ENCODE measurements at regions not wholly inside any gene's neighbourhood (a gene's known extent, or its start where the extent isn't known, plus 50 kb on each side); places are given as distances from the start of the nearest gene placed in this dataset.

DNA sequence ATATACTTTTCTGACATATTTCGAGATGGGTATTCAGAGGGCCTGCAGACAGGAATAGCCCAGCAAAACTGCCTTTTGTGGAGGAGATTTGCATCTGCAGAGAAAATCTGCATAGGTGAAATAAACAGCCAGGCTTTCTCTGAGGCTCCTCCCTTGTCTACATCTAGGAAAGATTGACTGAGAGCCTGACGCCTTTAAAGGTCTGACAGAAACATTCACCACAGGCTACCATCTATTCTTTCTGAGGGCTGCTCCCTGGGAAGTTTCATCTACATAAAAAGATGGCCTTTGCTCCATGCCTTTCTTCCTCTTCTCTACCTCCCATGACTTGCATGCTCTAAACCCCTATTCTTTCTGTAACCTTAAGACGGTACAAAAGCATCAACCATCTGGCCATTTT is 55.0 kb upstream of the AP1S2 start:
- no peak for TF ChIP-seq CTCF (IDR thresholded peaks at IDR 0.05; ENCODE audit: insufficient read depth, missing control alignments)
- FAIRE-seq: no peak
- DNase-seq (ENCODE audit: insufficient read length, low spot score): no peak

DNA sequence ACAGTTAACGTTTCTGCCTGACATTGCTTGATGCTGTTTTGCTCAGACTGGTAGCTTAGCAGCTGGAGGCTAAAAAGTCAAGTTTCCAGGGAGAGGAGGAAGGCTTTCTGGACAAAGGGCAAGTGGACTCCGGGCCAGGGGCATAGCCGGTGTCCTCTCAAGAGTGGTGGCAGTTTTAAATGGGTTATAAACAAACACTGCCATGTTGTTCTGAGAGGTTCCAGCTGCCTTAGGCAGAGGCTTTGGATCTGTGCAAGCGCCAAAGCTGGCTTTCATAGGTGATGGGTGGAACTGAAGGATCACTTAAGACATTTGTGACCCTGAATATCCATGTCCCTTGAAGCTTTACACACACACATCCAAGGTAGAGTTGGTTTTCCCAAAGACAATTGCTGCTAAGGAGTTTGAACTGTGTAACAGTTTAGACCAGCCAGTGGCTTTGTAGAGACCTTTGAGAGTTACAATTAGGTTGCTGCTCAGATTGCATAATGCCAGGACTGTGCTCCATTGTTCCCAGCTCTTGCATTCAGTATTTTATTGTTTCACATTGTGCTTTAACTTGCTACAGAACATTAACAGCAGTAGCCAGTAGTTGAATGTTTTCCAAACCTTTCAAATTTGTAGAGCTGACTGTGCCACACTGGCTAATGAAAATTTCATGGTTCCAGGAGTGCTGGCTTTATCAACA is 54.1 kb upstream of the AP1S2 start:
- no peak for FAIRE-seq
- TF ChIP-seq CTCF (IDR thresholded peaks at IDR 0.05; ENCODE audit: insufficient read depth, missing control alignments): no peak
- DNase-seq (ENCODE audit: insufficient read length, low spot score): no peak

DNA sequence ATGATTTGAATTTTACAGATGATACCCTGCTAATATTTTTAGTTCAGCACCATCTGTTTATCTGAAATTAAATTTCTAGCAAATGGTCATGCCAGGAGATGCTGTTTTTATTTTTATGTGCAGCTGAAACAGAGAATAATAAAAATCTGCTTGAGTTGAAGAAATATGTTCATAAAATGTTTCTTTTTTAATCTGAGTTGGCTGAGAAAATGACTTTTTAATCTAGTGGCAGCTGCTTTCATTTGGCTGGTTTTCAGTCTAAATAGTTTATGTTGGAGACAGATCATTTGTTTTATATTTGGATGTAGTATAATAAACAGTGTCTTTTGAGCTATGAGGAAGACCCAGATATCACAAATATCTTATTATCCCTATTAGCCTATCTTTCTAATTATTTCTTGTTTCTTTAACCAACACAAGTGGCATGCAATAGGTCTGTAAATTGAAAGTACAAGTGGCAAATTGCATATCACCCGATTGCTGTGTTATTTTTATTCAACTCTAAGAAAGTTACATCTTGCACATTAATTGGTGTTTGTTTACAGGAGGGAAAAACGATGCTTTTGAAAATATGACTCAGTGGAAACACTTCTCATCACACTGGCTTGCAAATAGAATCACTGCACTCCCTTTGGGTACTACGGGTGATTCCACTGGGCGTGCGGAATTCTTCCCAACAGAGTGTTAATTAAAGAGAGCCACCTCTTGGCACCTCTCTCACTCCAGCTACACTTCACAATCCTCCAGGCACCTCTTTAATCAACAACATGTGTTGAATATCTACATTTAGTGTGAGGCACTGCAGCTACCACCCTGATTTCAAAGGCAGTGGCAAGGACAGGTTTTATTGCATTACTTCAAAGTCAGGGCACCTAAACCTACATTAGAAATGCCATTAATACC is 51.7 kb upstream of the AP1S2 start:
- DNase-seq (ENCODE audit: insufficient read length, low spot score) (no peak), FAIRE-seq (no peak)
- no peak for TF ChIP-seq CTCF (IDR thresholded peaks at IDR 0.05; ENCODE audit: insufficient read depth, missing control alignments)
